ENCODE measurements at regions not wholly inside any gene's neighbourhood (a gene's known extent, or its start where the extent isn't known, plus 50 kb on each side); places are given as distances from the start of the nearest gene placed in this dataset.

GRCh38 chr1:229027158-229027557 lies 243.8 kb upstream of the RAB4A start:
- DNase-seq: no peak
- H3K9me3 ChIP-seq (replicated peaks in 1 of 2; ENCODE audit: control insufficient read depth in 1 of 2, insufficient read depth in 1 of 2, low read length in 2 of 2): no peaks in the 10 kb centered on the region
- H3K9ac ChIP-seq (ENCODE audit: insufficient read depth, low read length, poor library complexity, severe bottlenecking): peak overlapping the region; percentile 28
- H3K36me3 ChIP-seq (replicated peaks in 1 of 2; ENCODE audit: control insufficient read depth in 1 of 2, insufficient read depth in 2 of 2, low read length in 2 of 2): no peaks in the 10 kb centered on the region
- WGBS (ENCODE audit: insufficient coverage): 24% methylated on average over 5 of the region's 5 CpGs
- H3K9me3 Mint-ChIP-seq: no peaks in the 10 kb centered on the region
- peak overlapping the region; percentile 64 for H3K4me2 ChIP-seq (replicated peaks; ENCODE audit: extremely low read depth, low read length, poor library complexity, severe bottlenecking)
- intact Hi-C loops (cut with micrococcal nuclease): loop anchor here (5.0 to 10.0 kb wide), 4 partner anchors 35 to 128 kb away; no protein-coding TSS in a partner anchor
- H3K4me1 ChIP-seq (ENCODE audit: control insufficient read depth in 1 of 2, insufficient read depth in 2 of 2, low read length in 2 of 2): peaks cover 95 to 99% of the 10 kb centered on the region in 2 donors
- H4K20me1 ChIP-seq (ENCODE audit: insufficient read depth, low read length): no peaks in the 10 kb centered on the region
- H3K27ac ChIP-seq (ENCODE audit: low read depth in 1 of 2, low read length in 2 of 2): peak overlapping the region; percentile 84
- H3K4me3 Mint-ChIP-seq: peak overlapping the region in 1 of 2 donors; percentile 84
- TF ChIP-seq CTCF (IDR thresholded peaks at IDR 0.05): no peak
- peak overlapping the region in 1 of 3 experiments; percentile 58 for H3K4me3 ChIP-seq (replicated peaks in 1 of 3; ENCODE audit: low read depth in 2 of 3, low read length in 3 of 3)
- peaks cover 96% of the 10 kb centered on the region for H3K4me1 Mint-ChIP-seq
- H3K36me3 Mint-ChIP-seq: no peaks in the 10 kb centered on the region
- no peaks in the 10 kb centered on the region for H3K27me3 Mint-ChIP-seq (ENCODE audit: low read depth in 3 of 3)
- H3K27ac Mint-ChIP-seq: peak overlapping the region; percentile 89 to 98 (median 95)
- H2AFZ ChIP-seq (ENCODE audit: insufficient read depth, low read depth, low read length, poor library complexity, severe bottlenecking): no peak overlapping the region
- H3K27me3 ChIP-seq (ENCODE audit: control insufficient read depth in 2 of 2, insufficient read depth in 2 of 2, low read length in 2 of 2): no peaks in the 10 kb centered on the region
- no peaks in the 10 kb centered on the region for H3K79me2 ChIP-seq (ENCODE audit: insufficient read depth, low read length)

GRCh38 chr1:229027622-229028182 lies 243.2 kb upstream of the RAB4A start:
- Histone ChIP-seq H3K4me3 (replicated peaks in 1 of 3; ENCODE audit: low read depth in 2 of 3, low read length in 3 of 3) (peak overlapping the region in 2 of 3 experiments; percentile 24 to 58), H4K20me1 (ENCODE audit: insufficient read depth, low read length) (no peaks in the 10 kb centered on the region), H3K4me1 (ENCODE audit: control insufficient read depth in 1 of 2, insufficient read depth in 2 of 2, low read length in 2 of 2) (peaks cover 96 to 99% of the 10 kb centered on the region in 2 donors), H3K9ac (ENCODE audit: insufficient read depth, low read length, poor library complexity, severe bottlenecking) (peak overlapping the region; percentile 28), H3K4me2 (replicated peaks; ENCODE audit: extremely low read depth, low read length, poor library complexity, severe bottlenecking) (peak overlapping the region; percentile 64), H3K36me3 (replicated peaks in 1 of 2; ENCODE audit: control insufficient read depth in 1 of 2, insufficient read depth in 2 of 2, low read length in 2 of 2) (no peaks in the 10 kb centered on the region), H2AFZ (ENCODE audit: insufficient read depth, low read depth, low read length, poor library complexity, severe bottlenecking) (peak overlapping the region; percentile 39), H3K9me3 (replicated peaks in 1 of 2; ENCODE audit: control insufficient read depth in 1 of 2, insufficient read depth in 1 of 2, low read length in 2 of 2) (no peaks in the 10 kb centered on the region), H3K27me3 (ENCODE audit: control insufficient read depth in 2 of 2, insufficient read depth in 2 of 2, low read length in 2 of 2) (no peaks in the 10 kb centered on the region), H3K27ac (ENCODE audit: low read depth in 1 of 2, low read length in 2 of 2) (peak overlapping the region; percentile 84), H3K79me2 (ENCODE audit: insufficient read depth, low read length) (no peaks in the 10 kb centered on the region)
- no peaks in the 10 kb centered on the region for H3K36me3 Mint-ChIP-seq
- H3K27ac Mint-ChIP-seq: peak overlapping the region; percentile 89 to 98 (median 95)
- peaks cover 96% of the 10 kb centered on the region for H3K4me1 Mint-ChIP-seq
- no peaks in the 10 kb centered on the region for H3K27me3 Mint-ChIP-seq (ENCODE audit: low read depth in 3 of 3)
- no peaks in the 10 kb centered on the region for H3K9me3 Mint-ChIP-seq
- TF ChIP-seq CTCF (IDR thresholded peaks at IDR 0.05): no peak
- WGBS (ENCODE audit: insufficient coverage): 0% methylated on average over 3 of the region's 8 CpGs
- intact Hi-C loops (cut with micrococcal nuclease): loop anchor here (5.0 to 10.0 kb wide), 4 partner anchors 35 to 127 kb away; no protein-coding TSS in a partner anchor
- H3K4me3 Mint-ChIP-seq: peak overlapping the region; percentile 66 to 84
- DNase-seq: peak; percentile 76 to 92 (median 90)

Data from CD14-positive monocyte (primary cell).